HEK293 (cell line): ENCODE measurements at regions not wholly inside any gene's neighbourhood (a gene's known extent, or its start where the extent isn't known, plus 50 kb on each side); places are given as distances from the start of the nearest gene placed in this dataset.

ENCODE experiments used
- CTCF ChIA-PET: fragments of 350-600 bp; formaldehyde crosslinking; extraction: SDS; loops from one replicate; lab custom pipeline; 2021; ENCODE audit warnings: antibody characterized with exemption; lab: Yijun Ruan, JAX
- POLR2A ChIA-PET: fragments of 300-600 bp; formaldehyde crosslinking; extraction: SDS; loops from one replicate; lab custom pipeline; 2020; ENCODE audit warnings: antibody characterized with exemption, inconsistent platforms; lab: Yijun Ruan, JAX
- H3K27ac ChIP-seq: fragments of 200-500 bp; sonication (Bioruptor generic); 2 replicates; pipeline ENCODE4 v1.5.1; 2014; ENCODE audit warnings: low read depth, low read length, control low read depth, inconsistent platforms; ENCODE audit errors: extremely low read depth
- H3K36me3 ChIP-seq, 2 experiments: fragments of 200-500 bp in 1 of 2; sonication (Bioruptor generic) in 1 of 2; 1 replicate in 1 of 2; 2 replicates in 1 of 2; pipeline ENCODE4 v1.5.1; 2014 to 2017; ENCODE audit warnings: inconsistent platforms in 2 of 2, low read length in 2 of 2; ENCODE audit not compliant: control insufficient read depth in 2 of 2, insufficient read depth in 1 of 2
- H3K4me1 ChIP-seq: fragments of 200-500 bp; sonication (Bioruptor generic); 2 replicates; pipeline ENCODE4 v1.5.1; 2014; ENCODE audit warnings: mild to moderate bottlenecking, low read length, inconsistent platforms; ENCODE audit not compliant: control insufficient read depth, insufficient read depth
- H3K4me3 ChIP-seq: 2 replicates; pipeline ENCODE4 v1.5.1; 2011; ENCODE audit warnings: low read depth, mild to moderate bottlenecking, control low read depth, low read length, moderate library complexity
- H3K9me3 ChIP-seq: fragments of 200-500 bp; sonication (Bioruptor generic); 2 replicates; pipeline ENCODE4 v1.5.1; 2014; ENCODE audit warnings: low read depth, low read length, inconsistent platforms; ENCODE audit not compliant: control insufficient read depth, insufficient read depth
- EGR2 ChIP-seq: fragments of 450-650 bp; formaldehyde crosslinking; IDR thresholded peaks from 2 replicates; pipeline ENCODE4 v1.5.1; 2016; ENCODE audit warnings: low read depth, missing biosample characterization, missing genetic modification characterization
- GFI1B ChIP-seq: fragments of 450-650 bp; formaldehyde crosslinking; IDR thresholded peaks from 2 replicates; pipeline ENCODE4 v1.5.1; 2016; ENCODE audit warnings: missing biosample characterization, missing genetic modification characterization
- GLI2 ChIP-seq: fragments of 450-650 bp; formaldehyde crosslinking; IDR thresholded peaks from 2 replicates; pipeline ENCODE4; 2017; ENCODE audit warnings: missing biosample characterization, missing genetic modification characterization, low read depth, borderline replicate concordance
- PRDM1 ChIP-seq: fragments of 450-650 bp; formaldehyde crosslinking; IDR thresholded peaks from 2 replicates; pipeline ENCODE4; 2016; ENCODE audit warnings: missing biosample characterization, missing genetic modification characterization
- SCRT1 ChIP-seq: fragments of 450-650 bp; formaldehyde crosslinking; IDR thresholded peaks from 2 replicates; pipeline ENCODE4 v1.5.1; 2016; ENCODE audit warnings: missing biosample characterization, missing genetic modification characterization, borderline replicate concordance
- SP3 ChIP-seq: fragments of 450-650 bp; formaldehyde crosslinking; IDR thresholded peaks from 2 replicates; pipeline ENCODE4 v1.5.1; 2016; ENCODE audit warnings: missing biosample characterization, missing genetic modification characterization
- SP7 ChIP-seq: fragments of 450-650 bp; formaldehyde crosslinking; IDR thresholded peaks from 2 replicates; pipeline ENCODE4 v1.5.1; 2016; ENCODE audit warnings: missing biosample characterization, missing genetic modification characterization
- YY1 ChIP-seq: fragments of 450-650 bp; formaldehyde crosslinking; IDR thresholded peaks from 2 replicates; pipeline ENCODE4 v1.5.1; 2018; ENCODE audit warnings: missing biosample characterization, missing genetic modification characterization
- YY2 ChIP-seq: fragments of 450-650 bp; formaldehyde crosslinking; IDR thresholded peaks from 2 replicates; pipeline ENCODE4 v1.5.1; 2016; ENCODE audit warnings: missing biosample characterization, missing genetic modification characterization
- ZBTB48 ChIP-seq: fragments of 450-650 bp; formaldehyde crosslinking; IDR thresholded peaks from 2 replicates; pipeline ENCODE4 v1.5.1; 2016; ENCODE audit warnings: missing biosample characterization, missing genetic modification characterization
- ZFHX2 ChIP-seq: fragments of 450-650 bp; formaldehyde crosslinking; conservative IDR thresholded peaks from 2 replicates; pipeline ENCODE4 v1.5.1; 2016; ENCODE audit warnings: missing biosample characterization, missing genetic modification characterization
- ZFP3 ChIP-seq: fragments of 450-650 bp; formaldehyde crosslinking; IDR thresholded peaks from 2 replicates; pipeline ENCODE4 v1.5.1; 2016; ENCODE audit warnings: low read depth, missing biosample characterization, missing genetic modification characterization
- ZIC2 ChIP-seq: fragments of 450-650 bp; formaldehyde crosslinking; IDR thresholded peaks from 2 replicates; pipeline ENCODE4 v1.5.1; 2016; ENCODE audit warnings: missing biosample characterization, missing genetic modification characterization
- ZNF121 ChIP-seq: fragments of 450-650 bp; formaldehyde crosslinking; IDR thresholded peaks from 2 replicates; pipeline ENCODE4 v1.5.1; 2016; ENCODE audit warnings: missing biosample characterization, missing genetic modification characterization
- ZNF155 ChIP-seq: fragments of 450-650 bp; formaldehyde crosslinking; IDR thresholded peaks from 2 replicates; pipeline ENCODE4 v1.5.1; 2016; ENCODE audit warnings: missing biosample characterization, missing genetic modification characterization
- ZNF248 ChIP-seq: fragments of 450-650 bp; formaldehyde crosslinking; IDR thresholded peaks from 2 replicates; pipeline ENCODE4 v1.5.1; 2017; ENCODE audit warnings: missing biosample characterization, missing genetic modification characterization
- ZNF335 ChIP-seq: fragments of 450-650 bp; formaldehyde crosslinking; conservative IDR thresholded peaks from 2 replicates; pipeline ENCODE4 v1.5.1; 2016; ENCODE audit warnings: missing biosample characterization, missing genetic modification characterization
- ZNF521 ChIP-seq: fragments of 450-650 bp; formaldehyde crosslinking; IDR thresholded peaks from 2 replicates; pipeline ENCODE4 v1.5.1; 2017; ENCODE audit warnings: missing biosample characterization, mild to moderate bottlenecking, missing genetic modification characterization
- ZNF530 ChIP-seq: fragments of 450-650 bp; formaldehyde crosslinking; IDR thresholded peaks from 2 replicates; pipeline ENCODE4 v1.5.1; 2016; ENCODE audit warnings: low read depth, missing biosample characterization, missing genetic modification characterization
- ZNF548 ChIP-seq: fragments of 450-650 bp; formaldehyde crosslinking; IDR thresholded peaks from 2 replicates; pipeline ENCODE4 v1.5.1; 2016; ENCODE audit warnings: missing biosample characterization, missing genetic modification characterization
- ZNF561 ChIP-seq: fragments of 450-650 bp; IDR thresholded peaks from 2 replicates; pipeline ENCODE4 v1.5.1; 2018; ENCODE audit warnings: missing biosample characterization, missing genetic modification characterization, borderline replicate concordance
- ZNF600 ChIP-seq: fragments of 450-650 bp; formaldehyde crosslinking; IDR thresholded peaks from 2 replicates; pipeline ENCODE4 v1.5.1; 2016; ENCODE audit warnings: missing biosample characterization, missing genetic modification characterization
- ZNF658 ChIP-seq: fragments of 450-650 bp; formaldehyde crosslinking; IDR thresholded peaks from 2 replicates; pipeline ENCODE4; 2016; ENCODE audit warnings: missing biosample characterization, missing genetic modification characterization
- ZNF701 ChIP-seq: fragments of 450-650 bp; formaldehyde crosslinking; IDR thresholded peaks from 2 replicates; pipeline ENCODE4 v1.5.1; 2016; ENCODE audit warnings: missing biosample characterization, missing genetic modification characterization
- ZNF777 ChIP-seq: fragments of 450-650 bp; formaldehyde crosslinking; IDR thresholded peaks from 2 replicates; pipeline ENCODE4 v1.5.1; 2017; ENCODE audit warnings: missing biosample characterization, missing genetic modification characterization, borderline replicate concordance
- ZNF830 ChIP-seq: fragments of 450-650 bp; IDR thresholded peaks from 2 replicates; pipeline ENCODE4 v1.5.0; 2018; ENCODE audit warnings: missing biosample characterization, missing genetic modification characterization, low read depth, mild to moderate bottlenecking, moderate library complexity
- ZSCAN16 ChIP-seq: fragments of 450-650 bp; formaldehyde crosslinking; IDR thresholded peaks from 2 replicates; pipeline ENCODE4 v1.5.1; 2016; ENCODE audit warnings: missing biosample characterization, missing genetic modification characterization
- ZSCAN23 ChIP-seq: fragments of 450-650 bp; formaldehyde crosslinking; IDR thresholded peaks from 2 replicates; pipeline ENCODE4 v1.5.1; 2016; ENCODE audit warnings: missing biosample characterization, missing genetic modification characterization
- ZSCAN4 ChIP-seq: fragments of 450-650 bp; formaldehyde crosslinking; IDR thresholded peaks from 2 replicates; pipeline ENCODE4 v1.5.1; 2017; ENCODE audit warnings: missing biosample characterization, missing genetic modification characterization
- TF ChIP-seq, protein P1 (sequence below): fragments of 450-650 bp; formaldehyde crosslinking; IDR thresholded peaks from 2 replicates; pipeline ENCODE4 v1.5.1; 2016; ENCODE audit warnings: missing biosample characterization, missing genetic modification characterization, borderline replicate concordance

DNA sequence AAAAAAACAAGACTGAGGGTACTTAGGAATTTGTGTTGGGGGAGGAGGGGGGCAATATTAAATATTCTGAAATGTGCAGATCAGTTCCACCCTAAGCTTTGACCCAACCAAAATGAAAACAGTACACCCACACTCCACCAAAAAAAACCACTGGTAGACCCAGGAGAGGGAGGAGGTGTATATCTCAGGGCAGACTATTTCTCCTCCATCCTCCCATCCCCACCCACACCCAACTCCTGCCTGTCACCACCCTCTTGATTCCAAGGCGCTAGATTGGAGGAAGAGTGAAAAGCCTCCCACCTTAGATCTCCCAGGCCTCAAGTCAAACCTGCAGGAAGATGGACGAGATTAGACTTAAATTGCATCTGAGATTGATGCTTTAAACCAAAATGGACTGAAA lies 76.6 kb upstream of the SRD5A3 start:
- no peaks in the 10 kb centered on the region for H3K4me1 ChIP-seq
- H3K4me3 ChIP-seq, result no peak overlapping the region
- H3K9me3 ChIP-seq, result no peaks in the 10 kb centered on the region
- H3K36me3 ChIP-seq, result no peaks in the 10 kb centered on the region
- ChIA-PET POLR2A (no interaction called here), CTCF (no interaction called here)
- TF ChIP-seq EGR2 (tag by site-specific recombination) (peak; percentile 61; the same call in 1 of the 2 replicates), ZNF155 (tag by site-specific recombination) (no peak)
- H3K27ac ChIP-seq, result no peak overlapping the region

- TF ChIP-seq ZNF701 (tag by site-specific recombination) (no peak), GLI2 (no peak), PRDM1 (tag by site-specific recombination) (no peak), GFI1B (tag by site-specific recombination) (no peak), ZNF521 (tag by site-specific recombination) (no peak), SP7 (no peak), SCRT1 (tag by site-specific recombination) (no peak), ZNF155 (tag by site-specific recombination) (no peak), ZNF548 (tag by site-specific recombination) (no peak), ZNF830 (tag by site-specific recombination) (no peak), ZNF121 (no peak), SP3 (tag by site-specific recombination) (no peak), ZNF658 (tag by site-specific recombination) (no peak), ZNF335 (no peak), ZFHX2 (tag by site-specific recombination) (no peak), ZSCAN16 (tag by site-specific recombination) (no peak)
- ChIA-PET POLR2A (no interaction called here), CTCF (no interaction called here)
- no peaks in the 10 kb centered on the region for H3K36me3 ChIP-seq
- H3K9me3 ChIP-seq, result no peaks in the 10 kb centered on the region
- no peaks in the 10 kb centered on the region for H3K4me1 ChIP-seq
- no peak overlapping the region for H3K27ac ChIP-seq
- H3K4me3 ChIP-seq, result no peak overlapping the region
Measured at GRCh38 chr4:55269995-55270394, 76.0 kb upstream of the SRD5A3 start.

- Histone ChIP-seq H3K9me3 (no peaks in the 10 kb centered on the region), H3K27ac (no peak overlapping the region), H3K4me3 (no peak overlapping the region), H3K36me3 (no peaks in the 10 kb centered on the region), H3K4me1 (no peaks in the 10 kb centered on the region)
- POLR2A ChIA-PET, result no interaction called here
- CTCF ChIA-PET, result no interaction called here
- TF ChIP-seq ZNF530 (tag by site-specific recombination), result no peak
- TF ChIP-seq ZNF777, result no peak
- no peak for TF ChIP-seq ZBTB48 (tag by site-specific recombination)
- TF ChIP-seq ZFP3 (tag by site-specific recombination), result no peak
- TF ChIP-seq ZNF561 (tag by site-specific recombination), result no peak
- no peak for TF ChIP-seq ZIC2 (tag by site-specific recombination)
- TF ChIP-seq ZNF155 (tag by site-specific recombination), result no peak
- no peak for TF ChIP-seq ZNF248 (tag by site-specific recombination)
- TF ChIP-seq ZNF600 (tag by site-specific recombination), result no peak
- TF ChIP-seq ZSCAN23 (tag by site-specific recombination), result no peak
- TF ChIP-seq YY2 (tag by site-specific recombination), result no peak
- TF ChIP-seq, protein P1, sequence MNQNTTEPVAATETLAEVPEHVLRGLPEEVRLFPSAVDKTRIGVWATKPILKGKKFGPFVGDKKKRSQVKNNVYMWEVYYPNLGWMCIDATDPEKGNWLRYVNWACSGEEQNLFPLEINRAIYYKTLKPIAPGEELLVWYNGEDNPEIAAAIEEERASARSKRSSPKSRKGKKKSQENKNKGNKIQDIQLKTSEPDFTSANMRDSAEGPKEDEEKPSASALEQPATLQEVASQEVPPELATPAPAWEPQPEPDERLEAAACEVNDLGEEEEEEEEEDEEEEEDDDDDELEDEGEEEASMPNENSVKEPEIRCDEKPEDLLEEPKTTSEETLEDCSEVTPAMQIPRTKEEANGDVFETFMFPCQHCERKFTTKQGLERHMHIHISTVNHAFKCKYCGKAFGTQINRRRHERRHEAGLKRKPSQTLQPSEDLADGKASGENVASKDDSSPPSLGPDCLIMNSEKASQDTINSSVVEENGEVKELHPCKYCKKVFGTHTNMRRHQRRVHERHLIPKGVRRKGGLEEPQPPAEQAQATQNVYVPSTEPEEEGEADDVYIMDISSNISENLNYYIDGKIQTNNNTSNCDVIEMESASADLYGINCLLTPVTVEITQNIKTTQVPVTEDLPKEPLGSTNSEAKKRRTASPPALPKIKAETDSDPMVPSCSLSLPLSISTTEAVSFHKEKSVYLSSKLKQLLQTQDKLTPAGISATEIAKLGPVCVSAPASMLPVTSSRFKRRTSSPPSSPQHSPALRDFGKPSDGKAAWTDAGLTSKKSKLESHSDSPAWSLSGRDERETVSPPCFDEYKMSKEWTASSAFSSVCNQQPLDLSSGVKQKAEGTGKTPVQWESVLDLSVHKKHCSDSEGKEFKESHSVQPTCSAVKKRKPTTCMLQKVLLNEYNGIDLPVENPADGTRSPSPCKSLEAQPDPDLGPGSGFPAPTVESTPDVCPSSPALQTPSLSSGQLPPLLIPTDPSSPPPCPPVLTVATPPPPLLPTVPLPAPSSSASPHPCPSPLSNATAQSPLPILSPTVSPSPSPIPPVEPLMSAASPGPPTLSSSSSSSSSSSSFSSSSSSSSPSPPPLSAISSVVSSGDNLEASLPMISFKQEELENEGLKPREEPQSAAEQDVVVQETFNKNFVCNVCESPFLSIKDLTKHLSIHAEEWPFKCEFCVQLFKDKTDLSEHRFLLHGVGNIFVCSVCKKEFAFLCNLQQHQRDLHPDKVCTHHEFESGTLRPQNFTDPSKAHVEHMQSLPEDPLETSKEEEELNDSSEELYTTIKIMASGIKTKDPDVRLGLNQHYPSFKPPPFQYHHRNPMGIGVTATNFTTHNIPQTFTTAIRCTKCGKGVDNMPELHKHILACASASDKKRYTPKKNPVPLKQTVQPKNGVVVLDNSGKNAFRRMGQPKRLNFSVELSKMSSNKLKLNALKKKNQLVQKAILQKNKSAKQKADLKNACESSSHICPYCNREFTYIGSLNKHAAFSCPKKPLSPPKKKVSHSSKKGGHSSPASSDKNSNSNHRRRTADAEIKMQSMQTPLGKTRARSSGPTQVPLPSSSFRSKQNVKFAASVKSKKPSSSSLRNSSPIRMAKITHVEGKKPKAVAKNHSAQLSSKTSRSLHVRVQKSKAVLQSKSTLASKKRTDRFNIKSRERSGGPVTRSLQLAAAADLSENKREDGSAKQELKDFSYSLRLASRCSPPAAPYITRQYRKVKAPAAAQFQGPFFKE (tag by site-specific recombination), result no peak
- no peak for TF ChIP-seq YY1 (tag by site-specific recombination)
- TF ChIP-seq ZSCAN4 (tag by site-specific recombination), result no peak
Measured at GRCh38 chr4:55270481-55270880, 75.6 kb upstream of the SRD5A3 start.
